ENCODE measurements at regions not wholly inside any gene's neighbourhood (a gene's known extent, or its start where the extent isn't known, plus 50 kb on each side); places are given as distances from the start of the nearest gene placed in this dataset.

GRCh38 chr6:80403365-80403764 lies 296.9 kb downstream of the BCKDHB start:
- no peak overlapping the region for H3K27ac ChIP-seq
- intact Hi-C loops (cut with DNase I) = no loop called here
- ATAC-seq (no peak), DNase-seq (no peak)
- H3K4me3 ChIP-seq = no peak overlapping the region
- no peak for TF ChIP-seq CTCF (IDR thresholded peaks at IDR 0.05)
- H3K27me3 ChIP-seq (ENCODE audit: insufficient read depth in 3 of 3, low read length in 2 of 3) = no peaks in the 10 kb centered on the region
- no peaks in the 10 kb centered on the region for H3K36me3 ChIP-seq (ENCODE audit: insufficient read depth in 1 of 2, low read depth in 1 of 2)
- peaks cover 22% of the 10 kb centered on the region for H3K9me3 ChIP-seq
- H3K4me1 ChIP-seq = no peaks in the 10 kb centered on the region
- 97 to 98% (median 97%) methylated on average over 1 of the region's 1 CpG for WGBS, 3 donors

GRCh38 chr6:80402266-80402665 lies 295.8 kb downstream of the BCKDHB start:
- Histone ChIP-seq H3K36me3 (ENCODE audit: insufficient read depth in 1 of 2, low read depth in 1 of 2) (no peaks in the 10 kb centered on the region), H3K4me3 (no peak overlapping the region), H3K27ac (no peak overlapping the region), H3K27me3 (ENCODE audit: insufficient read depth in 3 of 3, low read length in 2 of 3) (no peaks in the 10 kb centered on the region), H3K9me3 (peaks cover 22% of the 10 kb centered on the region), H3K4me1 (no peaks in the 10 kb centered on the region)
- intact Hi-C loops (cut with DNase I) = no loop called here
- DNase-seq (no peak), ATAC-seq (no peak)
- no peak for TF ChIP-seq CTCF (IDR thresholded peaks at IDR 0.05)
- 91 to 97% (median 96%) methylated on average over 2 of the region's 2 CpGs for WGBS, 3 donors

All from psoas muscle (tissue), 7 donors.